H1 (cell line): ENCODE measurements at regions not wholly inside any gene's neighbourhood (a gene's known extent, or its start where the extent isn't known, plus 50 kb on each side); places are given as distances from the start of the nearest gene placed in this dataset.

Source experiments
- CTCF ChIA-PET: fragments of 300-600 bp; sonication (Branson Sonifier 250); formaldehyde crosslinking; loops from one replicate; lab custom pipeline; 2021; ENCODE audit not compliant: partially characterized antibody; lab: Charles Lee
- POLR2A ChIA-PET: fragments of 300-600 bp; sonication (Branson Sonifier 250); formaldehyde crosslinking; loops from one replicate; lab custom pipeline; 2021; ENCODE audit warnings: inconsistent platforms; ENCODE audit not compliant: partially characterized antibody; lab: Charles Lee
- DNase-seq, 2 experiments: peaks; one replicate each; pipeline versions ENCODE4 v3.0.0 to v3.0.0-alpha.2; 2010 to 2022; ENCODE audit warnings: low spot score in 2 of 2, low read depth in 1 of 2, mixed read lengths in 1 of 2
- FAIRE-seq: peaks from 2 replicates; lab custom pipeline; 2011; peaks lifted over from hg19 to GRCh38; lab: Jason Lieb, UNC
- H2AFZ ChIP-seq: 2 replicates; pipeline ENCODE4 v1.8.1; 2012; ENCODE audit warnings: low read length, inconsistent platforms
- H2AK5ac ChIP-seq: 2 replicates; pipeline ENCODE4 v1.6.1; 2013; ENCODE audit warnings: low read depth, low read length
- H2BK120ac ChIP-seq: replicated peaks from 2 replicates; pipeline ENCODE3; 2013; ENCODE audit warnings: low read depth, low read length, inconsistent platforms
- H2BK12ac ChIP-seq: 2 replicates; pipeline ENCODE4 v1.6.1; 2013; ENCODE audit warnings: low read depth, low read length
- H2BK15ac ChIP-seq: 2 replicates; pipeline ENCODE4 v1.6.1; 2013; ENCODE audit warnings: low read length
- H2BK20ac ChIP-seq: 2 replicates; pipeline ENCODE4 v1.6.1; 2013; ENCODE audit warnings: low read length
- H2BK5ac ChIP-seq: 2 replicates; pipeline ENCODE4 v1.6.1; 2013; ENCODE audit warnings: low read depth, low read length
- H3K14ac ChIP-seq: 2 replicates; pipeline ENCODE4 v1.6.1; 2013; ENCODE audit warnings: inconsistent platforms; ENCODE audit not compliant: insufficient read length
- H3K18ac ChIP-seq: 2 replicates; pipeline ENCODE4 v1.6.1; 2013; ENCODE audit warnings: low read length; ENCODE audit errors: extremely low read depth
- H3K23ac ChIP-seq: 2 replicates; pipeline ENCODE4 v1.6.1; 2013; ENCODE audit warnings: inconsistent platforms; ENCODE audit not compliant: insufficient read length
- H3K23me2 ChIP-seq: 2 replicates; pipeline ENCODE4 v1.6.1; 2013; ENCODE audit warnings: low read depth, low read length
- H3K27ac ChIP-seq: 2 replicates; pipeline ENCODE4 v1.6.1; 2011; ENCODE audit warnings: low read depth, low read length, inconsistent platforms
- H3K27me3 ChIP-seq, 4 experiments: replicated peaks in 1 of 4; 1 replicate in 1 of 4; 2 replicates in 3 of 4; pipeline versions ENCODE4 v1.6.1 to v1.8.1; 2011 to 2013; ENCODE audit warnings: low read length in 3 of 4, mild to moderate bottlenecking in 3 of 4, inconsistent platforms in 2 of 4, mixed read lengths in 2 of 4, moderate library complexity in 1 of 4; ENCODE audit not compliant: control insufficient read depth in 3 of 4, insufficient read depth in 3 of 4; ENCODE audit errors: extremely low read depth in 1 of 4
- H3K36me3 ChIP-seq, 4 experiments: 2 replicates each; pipeline versions ENCODE4 v1.6.1 to v1.8.1; 2011 to 2013; ENCODE audit warnings: mild to moderate bottlenecking in 4 of 4, low read length in 3 of 4, moderate library complexity in 2 of 4, control low read depth in 1 of 4, inconsistent platforms in 1 of 4; ENCODE audit not compliant: insufficient read depth in 4 of 4, control insufficient read depth in 2 of 4
- H3K4ac ChIP-seq: replicated peaks from 2 replicates; pipeline ENCODE3; 2013; ENCODE audit warnings: low read length, low read depth, mixed read lengths, inconsistent platforms; ENCODE audit not compliant: insufficient read length
- H3K4me1 ChIP-seq, 4 experiments: replicated peaks in 1 of 4; 1 replicate in 1 of 4; 2 replicates in 3 of 4; pipeline versions ENCODE4 v1.6.1 to v1.8.1; 2011 to 2013; ENCODE audit warnings: low read length in 3 of 4, inconsistent platforms in 2 of 4, mixed read lengths in 1 of 4; ENCODE audit not compliant: insufficient read depth in 4 of 4, control insufficient read depth in 3 of 4
- H3K4me2 ChIP-seq, 2 experiments: 2 replicates each; pipeline versions ENCODE4 v1.6.1 to v1.8.1; 2011 to 2013; ENCODE audit warnings: low read depth in 2 of 2, low read length in 2 of 2, control low read depth in 1 of 2, inconsistent platforms in 1 of 2, mild to moderate bottlenecking in 1 of 2; ENCODE audit not compliant: insufficient read depth in 1 of 2
- H3K4me3 ChIP-seq, 4 experiments: fragments of 200-600, 300-600 bp in 1 of 4; sonication (generic), shearing (Covaris generic), sonication (Bioruptor Twin) in 1 of 4; 2 replicates each; pipeline versions ENCODE4 v1.5.1 to v1.8.1; 2011 to 2016; ENCODE audit warnings: low read length in 4 of 4, low read depth in 3 of 4, control low read depth in 2 of 4, inconsistent platforms in 2 of 4, mild to moderate bottlenecking in 2 of 4, mixed read lengths in 1 of 4, moderate library complexity in 1 of 4; ENCODE audit not compliant: insufficient read depth in 2 of 4; ENCODE audit errors: extremely low read depth in 1 of 4
- H3K56ac ChIP-seq: replicated peaks from 2 replicates; pipeline ENCODE3; 2013; ENCODE audit warnings: low read depth, mild to moderate bottlenecking, mixed read lengths, low read length, inconsistent platforms; ENCODE audit not compliant: insufficient read length
- H3K79me1 ChIP-seq: 2 replicates; pipeline ENCODE4 v1.6.1; 2013; ENCODE audit warnings: low read depth, low read length, control low read depth
- H3K79me2 ChIP-seq, 2 experiments: 2 replicates each; pipeline versions ENCODE4 v1.6.1 to v1.8.1; 2012 to 2013; ENCODE audit warnings: low read length in 2 of 2, mild to moderate bottlenecking in 2 of 2, inconsistent platforms in 1 of 2; ENCODE audit not compliant: insufficient read depth in 2 of 2, control insufficient read depth in 1 of 2
- H3K9ac ChIP-seq, 4 experiments: replicated peaks in 1 of 4; 1 replicate in 1 of 4; 2 replicates in 3 of 4; pipeline versions ENCODE4 v1.6.1 to v1.8.1; 2011 to 2013; ENCODE audit warnings: low read depth in 3 of 4, low read length in 3 of 4, control low read depth in 2 of 4, mild to moderate bottlenecking in 2 of 4, moderate library complexity in 2 of 4, inconsistent platforms in 1 of 4; ENCODE audit errors: extremely low read depth in 1 of 4
- H3K9me3 ChIP-seq, 2 experiments: 2 replicates each; pipeline versions ENCODE4 v1.6.1 to v1.8.1; 2012 to 2013; ENCODE audit warnings: mild to moderate bottlenecking in 2 of 2, moderate library complexity in 2 of 2, control low read depth in 1 of 2, inconsistent platforms in 1 of 2, low read depth in 1 of 2, low read length in 1 of 2, mixed read lengths in 1 of 2; ENCODE audit not compliant: insufficient read depth in 2 of 2
- H4K20me1 ChIP-seq, 2 experiments: replicated peaks in 1 of 2; 2 replicates each; pipeline versions ENCODE3 to v1.8.1; 2011 to 2013; ENCODE audit warnings: inconsistent platforms in 2 of 2, low read length in 2 of 2, mild to moderate bottlenecking in 1 of 2; ENCODE audit not compliant: insufficient read depth in 2 of 2, control insufficient read depth in 1 of 2
- H4K5ac ChIP-seq: 2 replicates; pipeline ENCODE4 v1.6.1; 2013; ENCODE audit warnings: low read length, low read depth, mixed read lengths, inconsistent platforms; ENCODE audit not compliant: insufficient read length
- H4K8ac ChIP-seq: 2 replicates; pipeline ENCODE4 v1.8.0; 2013; ENCODE audit warnings: mild to moderate bottlenecking, moderate library complexity, low read length, inconsistent platforms; ENCODE audit not compliant: insufficient read depth; ENCODE audit errors: extremely low read depth
- H4K91ac ChIP-seq: replicated peaks from 2 replicates; pipeline ENCODE3; 2013; ENCODE audit warnings: low read length, mixed read lengths, inconsistent platforms; ENCODE audit not compliant: insufficient read length
- CHD2 ChIP-seq: IDR thresholded peaks from 2 replicates; pipeline ENCODE4 v1.6.1; 2012; ENCODE audit warnings: low read length, improper control_type of control experiment
- POLR2AphosphoS5 ChIP-seq: IDR thresholded peaks from 2 replicates; pipeline ENCODE4 v1.6.1; 2011; ENCODE audit warnings: low read depth, low read length
- SIX5 ChIP-seq: IDR thresholded peaks from 2 replicates; pipeline ENCODE4 v1.6.1; 2011; ENCODE audit warnings: mild to moderate bottlenecking, low read depth, low read length
- TAF1 ChIP-seq: IDR thresholded peaks from 2 replicates; pipeline ENCODE4 v1.6.1; 2011; ENCODE audit warnings: mild to moderate bottlenecking, low read depth, low read length
- WGBS, 2 experiments: shearing (Covaris generic) in 1 of 2; methylation state at CpG; one replicate each; pipeline versions ENCODE4 v1.1.6 to v1.1.7; 2013 to 2015; ENCODE audit warnings: low lambda C conversion rate in 2 of 2, mixed read lengths in 2 of 2, inconsistent platforms in 1 of 2, low coverage in 1 of 2, missing lambda C conversion rate in 1 of 2; ENCODE audit not compliant: insufficient replicate concordance in 2 of 2, insufficient coverage in 1 of 2, insufficient read length in 1 of 2; ENCODE audit errors: extremely low coverage in 1 of 2, missing lambda C conversion rate in 1 of 2; 5-methylcytosine and 5-hydroxymethylcytosine counted together

DNA sequence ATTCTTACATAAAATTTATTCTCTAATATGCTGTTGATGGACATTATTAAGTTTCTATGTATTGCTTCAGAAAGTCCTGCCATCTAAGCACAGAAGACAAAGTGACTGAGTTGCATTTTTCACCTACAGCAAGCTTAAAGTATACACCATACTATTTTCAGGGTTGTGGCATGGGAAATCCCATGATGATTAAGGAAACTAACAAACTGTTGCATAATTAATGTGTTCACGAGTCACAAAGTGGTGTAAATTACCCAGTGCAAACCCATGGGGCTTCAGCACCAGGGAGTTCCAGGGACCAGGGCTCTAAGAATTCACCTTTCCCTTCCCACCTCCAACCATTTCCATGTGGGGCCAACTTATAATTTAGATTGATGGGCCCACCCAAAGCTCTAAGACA, 81.9 kb upstream of the NR5A2 start:
- 85% methylated on average over 1 of the region's 1 CpG; no CpG with 5 or more reads in 1 of the 2 experiments for WGBS, 2 experiments
- TF ChIP-seq TAF1 (no peak), CHD2 (no peak), SIX5 (no peak), POLR2AphosphoS5 (no peak)

More for the DNA sequence above, 81.9 kb upstream of the NR5A2 start:
- DNase-seq: no peak
- Histone ChIP-seq H2BK15ac (no peak overlapping the region), H3K79me1 (no peaks in the 10 kb centered on the region), H3K4me3 (no peak overlapping the region), H4K20me1 (no peaks in the 10 kb centered on the region), H3K14ac (no peak overlapping the region), H3K27me3 (no peaks in the 10 kb centered on the region), H3K9ac (no peak overlapping the region), H3K18ac (no peak overlapping the region), H3K4me1 (no peaks in the 10 kb centered on the region), H2BK5ac (no peak overlapping the region), H3K4ac (no peak overlapping the region), H2AK5ac (no peak overlapping the region), H2BK12ac (no peak overlapping the region), H3K4me2 (no peak overlapping the region), H3K56ac (no peak overlapping the region), H4K8ac (no peak overlapping the region), H3K79me2 (no peaks in the 10 kb centered on the region), H3K9me3 (no peaks in the 10 kb centered on the region), H3K23me2 (no peaks in the 10 kb centered on the region), H3K36me3 (no peaks in the 10 kb centered on the region), H2BK20ac (no peak overlapping the region), H3K27ac (no peak overlapping the region), H4K91ac (no peak overlapping the region), H2AFZ (no peak overlapping the region), H3K23ac (no peak overlapping the region), H4K5ac (no peak overlapping the region), H2BK120ac (no peak overlapping the region)
- CTCF ChIA-PET: interaction anchor here (1.8 kb wide), 1 partner anchor 11 kb away, joined by 9 read pairs; no protein-coding TSS in a partner anchor
- no peak for FAIRE-seq
- POLR2A ChIA-PET: no interaction called here
